AG09309 (cell line): ENCODE measurements at regions not wholly inside any gene's neighbourhood (a gene's known extent, or its start where the extent isn't known, plus 50 kb on each side); places are given as distances from the start of the nearest gene placed in this dataset.
A peak's percentile ranks its signal among the peaks of the same experiment; 100 is the strongest.

ENCODE experiments used
- DNase-seq: peaks from one replicate; pipeline ENCODE4 v3.0.0-alpha.2; 2010; ENCODE audit warnings: low read depth
- H3K4me3 ChIP-seq: 2 replicates; pipeline ENCODE4 v1.5.1; 2011; ENCODE audit warnings: mild to moderate bottlenecking, low read depth, low read length, moderate library complexity; ENCODE audit not compliant: control insufficient read depth
- CTCF ChIP-seq: IDR thresholded peaks from 2 replicates; pipeline ENCODE4 v1.5.1; 2011; ENCODE audit warnings: mild to moderate bottlenecking, low read depth, low read length, inconsistent platforms; ENCODE audit not compliant: insufficient read depth, control insufficient read depth; ENCODE audit errors: missing control alignments

- TF ChIP-seq CTCF, result no peak
- H3K4me3 ChIP-seq, result no peak overlapping the region
- no peak for DNase-seq
These were observed 54.8 kb upstream of the POMGNT2 start for GRCh38 chr3:43160664-43161063.

- H3K4me3 ChIP-seq, result no peak overlapping the region
- TF ChIP-seq CTCF, result no peak
- DNase-seq, result no peak
These were observed 54.0 kb upstream of the POMGNT2 start for GRCh38 chr3:43159876-43160255.

GRCh38 chr3:43159131-43159875 lies 53.4 kb upstream of the POMGNT2 start:
- TF ChIP-seq CTCF, result no peak

GRCh38 chr3:43156812-43157455 lies 51.1 kb upstream of the POMGNT2 start:
- DNase-seq, result no peak
- H3K4me3 ChIP-seq, result no peak overlapping the region
- no peak for TF ChIP-seq CTCF

More at GRCh38 chr3:43159131-43159875, 53.4 kb upstream of the POMGNT2 start:
- H3K4me3 ChIP-seq, result no peak overlapping the region
- DNase-seq, result no peak

- TF ChIP-seq CTCF, result peak; percentile 82
- no peak for DNase-seq
- H3K4me3 ChIP-seq, result no peak overlapping the region
These were observed 49.7 kb upstream of the POMGNT2 start for GRCh38 chr3:43155464-43156121.
